CD1c-positive myeloid dendritic cell (primary cell): ENCODE measurements at regions not wholly inside any gene's neighbourhood (a gene's known extent, or its start where the extent isn't known, plus 50 kb on each side); places are given as distances from the start of the nearest gene placed in this dataset.
A peak's percentile ranks its signal among the peaks of the same experiment; 100 is the strongest.

Experiments used
- DNase-seq: peaks from one replicate; pipeline ENCODE4 v3.0.0-alpha.2; 2016; ENCODE audit errors: extremely low spot score

- DNase-seq: no peak
Observed at GRCh38 chr3:113138839-113139743, 72.3 kb upstream of the BOC start.

GRCh38 chr3:113140876-113141275 is 70.5 kb upstream of the BOC start:
- peak; percentile 47 for DNase-seq

- no peak for DNase-seq
Observed at GRCh38 chr3:113141543-113141942, 69.8 kb upstream of the BOC start.

GRCh38 chr3:113142476-113142875 is 68.9 kb upstream of the BOC start:
- DNase-seq: no peak

- no peak for DNase-seq
Observed at GRCh38 chr3:113143353-113143752, 68.0 kb upstream of the BOC start.

- DNase-seq: no peak
Observed at GRCh38 chr3:113147681-113148261, 63.6 kb upstream of the BOC start.

GRCh38 chr3:113148284-113148683 is 63.1 kb upstream of the BOC start:
- DNase-seq: no peak

- DNase-seq: no peak
Observed at GRCh38 chr3:113150250-113150649, 61.1 kb upstream of the BOC start.

GRCh38 chr3:113151461-113152031 is 59.8 kb upstream of the BOC start:
- no peak for DNase-seq

- DNase-seq: no peak
Observed at GRCh38 chr3:113152849-113153248, 58.5 kb upstream of the BOC start.

- DNase-seq: no peak
Observed at GRCh38 chr3:113153499-113154107, 57.8 kb upstream of the BOC start.

- DNase-seq: no peak
Observed at GRCh38 chr3:113156816-113157333, 54.5 kb upstream of the BOC start.

- DNase-seq: no peak
Observed at GRCh38 chr3:113157408-113158030, 53.8 kb upstream of the BOC start.

GRCh38 chr3:113158171-113158570 is 53.2 kb upstream of the BOC start:
- no peak for DNase-seq
